Cardiac muscle cell (in vitro differentiated cells and primary cell): ENCODE measurements at regions not wholly inside any gene's neighbourhood (a gene's known extent, or its start where the extent isn't known, plus 50 kb on each side); places are given as distances from the start of the nearest gene placed in this dataset.
A peak's percentile ranks its signal among the peaks of the same experiment; 100 is the strongest.
"Not testable (repeated sequence)": the region's sequence is repeated elsewhere in the genome, so short reads cannot be mapped to it uniquely, and the experiment has no call there.

Experiments
- DNase-seq, 2 donors: peaks; one replicate each; pipeline versions ENCODE4 v3.0.0 to v3.0.0-alpha.2; 2010 to 2017; ENCODE audit warnings: low read depth in 1 of 2, low spot score in 1 of 2
- H3K27ac ChIP-seq: fragments of 200-600 bp; sonication (generic); 2 replicates; pipeline ENCODE4 v1.5.1; 2016
- H3K27me3 ChIP-seq: fragments of 200-600 bp; sonication (generic); 2 replicates; pipeline ENCODE4 v1.6.0; 2016; ENCODE audit warnings: control low read depth
- H3K36me3 ChIP-seq: fragments of 200-600 bp; sonication (generic); 2 replicates; pipeline ENCODE4 v1.5.1; 2016; ENCODE audit warnings: control low read depth
- H3K4me1 ChIP-seq: fragments of 200-600 bp; sonication (generic); 2 replicates; pipeline ENCODE4 v1.8.1; 2017; ENCODE audit warnings: low read depth, mild to moderate bottlenecking, mixed run types
- H3K4me3 ChIP-seq: fragments of 200-600 bp; sonication (generic); 2 replicates; pipeline ENCODE4 v1.5.1; 2016; ENCODE audit warnings: mild to moderate bottlenecking
- H3K9me3 ChIP-seq: fragments of 200-600 bp; sonication (generic); 2 replicates; pipeline ENCODE4 v1.5.1; 2017; ENCODE audit warnings: low read depth, mild to moderate bottlenecking, control low read depth
- CTCF ChIP-seq: IDR thresholded peaks from 2 replicates; pipeline ENCODE4 v1.5.1; 2012; ENCODE audit warnings: low read depth, mild to moderate bottlenecking, low read length

GRCh38 chr12:89227774-89228173 is 124.5 kb downstream of the DUSP6 start:
- no peak overlapping the region for H3K4me3 ChIP-seq
- H3K9me3 ChIP-seq = no peaks in the 10 kb centered on the region
- no peak for TF ChIP-seq CTCF
- no peaks in the 10 kb centered on the region for H3K27me3 ChIP-seq
- no peak overlapping the region for H3K27ac ChIP-seq
- H3K36me3 ChIP-seq = no peaks in the 10 kb centered on the region
- DNase-seq = no peak
- H3K4me1 ChIP-seq = no peaks in the 10 kb centered on the region

GRCh38 chr12:89225808-89226411 is 126.4 kb downstream of the DUSP6 start:
- peak in 1 of 2 donors; percentile 88 for DNase-seq
- Histone ChIP-seq H3K27me3 (no peaks in the 10 kb centered on the region), H3K4me3 (no peak overlapping the region), H3K9me3 (no peaks in the 10 kb centered on the region), H3K4me1 (no peaks in the 10 kb centered on the region), H3K27ac (no peak overlapping the region), H3K36me3 (no peaks in the 10 kb centered on the region)
- TF ChIP-seq CTCF = no peak

GRCh38 chr12:89225401-89225800 is 126.9 kb downstream of the DUSP6 start:
- DNase-seq = no peak

GRCh38 chr12:89222580-89222979 is 129.7 kb downstream of the DUSP6 start:
- H3K27me3 ChIP-seq, H3K4me1 ChIP-seq, H3K36me3 ChIP-seq, DNase-seq, H3K4me3 ChIP-seq, H3K27ac ChIP-seq, H3K9me3 ChIP-seq: not testable (repeated sequence)

More at GRCh38 chr12:89225401-89225800, 126.9 kb downstream of the DUSP6 start:
- Histone ChIP-seq H3K4me1 (no peaks in the 10 kb centered on the region), H3K36me3 (no peaks in the 10 kb centered on the region), H3K27ac (no peak overlapping the region), H3K4me3 (no peak overlapping the region), H3K27me3 (no peaks in the 10 kb centered on the region), H3K9me3 (no peaks in the 10 kb centered on the region)
- TF ChIP-seq CTCF = no peak

GRCh38 chr12:89217472-89217871 is 134.8 kb downstream of the DUSP6 start:
- no peak overlapping the region for H3K4me3 ChIP-seq
- H3K27me3 ChIP-seq = no peaks in the 10 kb centered on the region
- H3K36me3 ChIP-seq = no peaks in the 10 kb centered on the region
- H3K9me3 ChIP-seq = no peaks in the 10 kb centered on the region
- no peaks in the 10 kb centered on the region for H3K4me1 ChIP-seq
- DNase-seq = no peak
- no peak overlapping the region for H3K27ac ChIP-seq
- no peak for TF ChIP-seq CTCF

- Histone ChIP-seq H3K4me3 (no peak overlapping the region), H3K36me3 (no peaks in the 10 kb centered on the region), H3K9me3 (no peaks in the 10 kb centered on the region), H3K27ac (no peak overlapping the region), H3K4me1 (no peaks in the 10 kb centered on the region), H3K27me3 (no peaks in the 10 kb centered on the region)
- DNase-seq = no peak
- TF ChIP-seq CTCF = no peak
Measured at GRCh38 chr12:89216211-89216952, 135.9 kb downstream of the DUSP6 start.
